Vagina (tissue), 2 donors: ENCODE measurements at regions not wholly inside any gene's neighbourhood (a gene's known extent, or its start where the extent isn't known, plus 50 kb on each side); places are given as distances from the start of the nearest gene placed in this dataset.

ENCODE experiments used
- CTCF ChIP-seq, 3 experiments: fragments of 450-650 bp in 2 of 3; fragments of 200-600 bp in 1 of 3; sonication (generic) in 1 of 3; IDR thresholded peaks; one replicate each; pipeline ENCODE4 v1.5.1; 2017 to 2019; ENCODE audit warnings: antibody characterized with exemption in 3 of 3, mild to moderate bottlenecking in 2 of 3, moderate library complexity in 2 of 3
- POLR2A ChIP-seq, 2 donors: fragments of 450-650 bp; IDR thresholded peaks; one replicate each; pipeline ENCODE4 v1.6.1; 2017; ENCODE audit warnings: antibody characterized with exemption in 2 of 2, mild to moderate bottlenecking in 2 of 2, moderate library complexity in 2 of 2
- POLR2AphosphoS5 ChIP-seq, 2 donors: sonication (generic); formaldehyde crosslinking; IDR thresholded peaks; one replicate each; pipeline ENCODE4 v1.9.0; 2017; ENCODE audit warnings: antibody characterized with exemption in 2 of 2, mild to moderate bottlenecking in 2 of 2, low read depth in 1 of 2; ENCODE audit not compliant: insufficient read depth in 1 of 2

DNA sequence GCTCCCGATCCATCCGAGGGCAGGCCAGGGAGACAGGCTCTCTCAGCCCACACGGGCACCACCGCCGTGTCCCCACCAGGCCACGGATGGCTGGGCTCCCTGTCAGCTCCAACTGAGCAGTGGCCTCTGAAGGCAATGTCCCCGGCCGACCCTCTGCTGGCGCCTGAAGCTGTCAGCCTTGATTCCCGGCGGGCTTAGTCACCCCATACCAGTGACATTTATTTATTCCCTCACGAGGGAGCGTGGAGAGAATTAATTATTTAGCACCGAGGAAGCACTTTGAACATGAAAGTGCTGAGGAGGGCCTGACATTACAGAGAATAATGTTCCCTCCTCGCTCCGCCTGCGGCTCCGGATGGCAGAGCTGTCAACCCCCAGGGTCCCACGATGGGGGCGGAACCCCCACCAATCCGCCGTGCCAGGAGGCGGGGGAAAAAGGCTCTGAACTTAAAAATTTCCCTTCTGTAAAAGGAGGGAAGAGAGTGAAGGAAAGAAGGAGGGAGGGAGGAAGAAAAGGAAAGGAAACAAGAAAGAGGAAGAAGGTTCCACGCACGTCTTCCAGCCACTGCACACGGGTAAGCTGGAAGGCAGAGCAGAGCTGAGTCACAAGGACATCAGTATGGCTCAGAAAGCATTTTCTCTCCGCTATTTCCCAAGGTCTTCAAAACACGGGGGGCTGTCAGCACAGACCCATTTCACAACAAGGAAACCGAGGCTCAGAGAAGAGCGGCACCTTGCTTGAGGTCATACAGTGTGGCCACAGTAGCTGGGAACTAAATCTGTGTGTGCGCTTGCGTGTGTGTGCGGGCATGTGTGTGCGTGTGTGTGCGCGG lies 108.7 kb upstream of the NCOR2 start:
- no peak for TF ChIP-seq CTCF (IDR thresholded peaks at IDR 0.05)
- TF ChIP-seq POLR2A (IDR thresholded peaks at IDR 0.05), result no peak
- TF ChIP-seq POLR2AphosphoS5 (IDR thresholded peaks at IDR 0.05; ENCODE audit: insufficient read depth in 1 of 2, low read depth in 1 of 2), result no peak
